Right forelimb (tissue), 1 donor: ENCODE measurements at regions not wholly inside any gene's neighbourhood (a gene's known extent, or its start where the extent isn't known, plus 50 kb on each side); places are given as distances from the start of the nearest gene placed in this dataset.
"Not testable (repeated sequence)": the region's sequence is repeated elsewhere in the genome, so short reads cannot be mapped to it uniquely, and the experiment has no call there.

Experiments
- DNase-seq: peaks from one replicate; pipeline ENCODE4 v3.0.0-alpha.2; 2018

DNA sequence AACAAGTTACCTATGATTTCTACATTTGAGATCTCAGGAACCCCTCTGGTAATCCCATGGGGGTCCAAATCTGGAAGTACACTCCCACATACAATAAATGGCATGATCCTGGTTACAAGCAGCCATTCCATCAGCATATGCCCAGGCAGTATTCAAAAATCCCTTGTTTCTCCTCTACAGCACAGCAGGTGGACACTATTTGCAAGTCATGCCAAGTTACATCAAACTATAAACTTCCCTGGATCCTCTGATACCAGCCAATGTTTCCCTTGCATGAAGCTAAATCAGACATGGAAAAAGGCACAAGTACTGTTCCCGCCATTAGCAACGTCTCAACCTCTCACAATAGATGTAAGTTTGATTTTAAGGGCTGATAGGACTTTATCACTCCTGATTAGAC is 134.5 kb upstream of the PRSS16 start:
- no peak for DNase-seq

DNA sequence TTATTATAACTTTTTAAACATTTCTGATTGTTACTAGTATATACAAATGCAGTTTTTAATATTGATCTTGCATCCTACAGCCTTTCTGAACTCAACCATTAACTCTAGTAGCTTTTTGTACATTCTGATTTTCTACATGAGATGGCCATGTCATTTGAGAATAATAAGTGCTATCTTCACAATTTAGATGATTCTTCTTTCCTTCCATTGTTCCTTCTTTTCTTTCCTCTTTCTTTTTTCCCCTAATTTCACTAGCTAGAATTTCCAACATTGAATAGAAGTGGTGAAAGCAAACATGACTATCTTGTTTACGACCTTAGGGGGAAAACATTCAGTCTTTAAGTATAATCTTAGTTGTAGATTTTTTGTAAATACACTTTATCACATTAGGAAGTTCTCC is 128.2 kb upstream of the PRSS16 start:
- DNase-seq: no peak

DNA sequence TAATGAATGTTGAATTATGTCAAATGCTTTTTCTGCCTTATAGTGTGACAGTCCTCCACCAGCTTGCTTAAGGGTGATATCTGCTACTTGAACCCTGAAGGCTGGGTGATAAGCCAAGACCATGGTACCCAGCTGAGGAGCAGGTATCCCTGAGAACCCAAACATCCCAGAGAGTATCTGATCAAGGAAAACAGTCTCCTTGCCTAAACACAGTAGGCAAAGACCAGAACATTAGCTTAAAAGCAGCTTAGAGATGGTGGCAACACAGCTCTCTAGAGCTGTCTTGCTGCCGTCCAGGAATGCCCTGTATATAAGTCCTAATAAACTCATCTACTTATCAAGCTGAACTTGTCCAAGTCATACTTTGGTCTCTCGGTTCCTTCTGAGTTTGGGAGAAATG is 127.7 kb upstream of the PRSS16 start:
- no peak for DNase-seq

DNA sequence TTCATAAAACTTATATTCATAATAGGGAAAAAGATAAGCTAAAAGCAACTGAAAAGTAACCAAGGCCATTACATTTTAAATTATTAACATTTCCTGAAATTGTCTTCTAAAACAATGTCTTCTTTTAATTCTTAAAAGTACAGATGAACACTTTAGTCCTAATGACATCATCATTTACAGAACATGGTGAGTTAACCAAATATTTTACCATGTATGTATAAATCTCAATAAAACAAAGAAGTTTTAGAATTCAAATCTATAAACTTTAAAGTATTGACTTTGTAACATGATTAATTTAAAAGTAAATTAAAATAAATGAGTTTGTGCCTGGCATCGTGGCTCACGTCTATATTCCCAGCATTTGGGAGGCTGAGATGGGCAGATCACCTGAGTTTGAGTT is 125.9 kb upstream of the PRSS16 start:
- DNase-seq: no peak

DNA sequence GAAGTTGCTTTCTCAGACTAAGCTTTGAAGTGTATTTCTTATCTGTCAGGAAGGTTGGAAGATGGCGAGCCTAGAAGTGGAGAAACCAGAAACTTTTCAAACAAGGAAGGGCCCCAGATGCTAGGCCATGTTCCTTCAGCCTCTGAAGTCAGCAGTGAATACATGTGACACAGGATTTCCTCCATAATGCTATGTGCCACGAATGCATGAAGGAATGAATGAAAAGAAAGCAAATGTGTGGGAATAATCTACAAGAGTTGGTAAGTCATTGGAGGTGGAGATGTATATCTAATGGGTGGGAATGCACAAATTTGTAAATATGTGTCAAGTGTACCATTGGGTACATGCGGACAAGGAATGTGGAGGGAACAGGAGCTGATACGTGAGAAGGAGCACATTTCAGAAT is 123.2 kb upstream of the PRSS16 start:
- DNase-seq: no peak

DNA sequence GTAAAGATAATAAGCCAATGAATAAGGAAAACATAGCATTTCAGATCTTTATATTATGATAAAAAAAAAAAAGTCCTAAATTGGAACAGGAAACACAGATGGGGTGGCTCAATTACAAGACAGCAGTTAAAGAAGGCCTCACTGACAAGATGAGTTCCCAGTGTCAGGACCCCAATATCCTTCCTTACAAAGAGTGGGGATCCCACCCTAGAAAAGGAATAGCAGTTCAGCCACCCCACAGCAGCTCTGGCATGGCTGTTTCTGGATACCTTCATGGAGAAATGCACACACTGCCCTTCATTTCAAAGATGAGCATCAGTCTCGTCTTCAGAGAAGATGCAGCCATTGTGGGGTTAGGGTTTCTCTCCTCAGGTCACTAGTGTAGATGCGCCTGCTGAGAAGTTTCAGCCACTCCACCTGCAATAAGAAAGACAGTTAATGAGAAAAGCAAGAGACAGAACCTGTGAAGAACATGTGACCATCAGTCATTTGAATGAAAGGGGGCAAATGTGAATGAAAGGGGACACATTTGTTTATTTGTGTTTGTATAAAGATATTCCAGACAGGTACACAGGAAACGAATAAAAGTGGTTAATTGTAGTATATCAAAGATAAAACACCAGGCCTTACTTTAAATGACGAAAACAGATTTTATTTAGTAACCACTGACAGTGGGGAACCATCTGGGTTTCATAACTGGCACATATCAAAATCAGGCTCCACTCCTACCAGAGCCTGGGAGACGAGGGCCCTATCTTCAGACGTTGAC is 121.3 kb upstream of the PRSS16 start:
- DNase-seq: no peak

DNA sequence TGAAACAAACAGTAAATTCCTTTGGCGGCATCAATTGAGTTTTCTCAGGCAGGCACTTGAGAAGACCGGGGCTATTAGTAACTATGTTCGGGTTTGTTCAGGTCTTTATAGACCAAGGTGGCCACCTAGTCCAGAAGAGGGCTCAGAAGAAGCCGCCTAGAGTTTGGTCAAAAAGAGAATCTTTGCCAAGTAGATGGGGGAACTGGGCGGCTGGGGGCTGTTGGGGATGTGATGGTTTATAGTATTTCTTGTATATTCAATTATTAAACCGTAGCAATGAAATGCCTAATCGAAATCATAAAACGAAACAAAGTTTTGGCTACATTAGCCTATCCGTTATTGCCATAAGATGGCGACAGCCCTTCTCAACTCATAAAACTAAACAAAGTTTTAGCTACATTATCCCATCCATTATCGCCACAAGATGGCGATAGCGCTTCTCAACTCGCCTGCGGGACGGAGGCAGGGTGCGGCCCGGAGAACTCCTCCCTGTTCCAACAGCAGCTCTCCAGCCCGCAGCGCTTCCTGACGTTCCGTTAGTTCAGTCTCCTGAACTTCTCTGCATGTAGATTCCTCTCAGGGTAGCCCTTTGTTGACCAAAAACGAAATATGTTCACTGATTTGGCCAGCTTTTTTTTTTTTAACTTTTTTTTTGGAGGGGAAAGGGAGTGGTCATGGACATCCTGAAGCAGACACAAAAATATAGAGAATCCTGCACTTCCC is 120.5 kb upstream of the PRSS16 start:
- DNase-seq: peak; percentile 91

DNA sequence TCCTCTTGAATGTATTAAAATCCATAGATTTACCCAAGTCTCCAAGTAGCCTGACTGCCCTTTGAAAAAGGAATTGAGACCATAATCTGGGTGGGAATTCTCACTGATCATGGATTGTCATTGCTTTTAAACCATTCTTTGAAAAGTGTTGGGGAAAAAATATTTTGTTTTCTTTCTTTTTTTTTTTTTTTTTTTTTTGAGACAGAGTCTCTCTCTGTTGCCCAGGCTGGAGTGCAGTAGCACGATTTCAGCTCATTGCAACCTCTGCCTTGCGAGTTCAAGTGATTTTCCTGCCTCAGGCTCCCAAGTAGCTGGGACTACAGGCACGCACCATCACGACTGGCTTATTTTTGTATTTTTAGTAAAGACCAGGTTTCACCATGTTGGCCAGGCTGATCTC is 119.6 kb upstream of the PRSS16 start:
- DNase-seq: not testable (repeated sequence)

DNA sequence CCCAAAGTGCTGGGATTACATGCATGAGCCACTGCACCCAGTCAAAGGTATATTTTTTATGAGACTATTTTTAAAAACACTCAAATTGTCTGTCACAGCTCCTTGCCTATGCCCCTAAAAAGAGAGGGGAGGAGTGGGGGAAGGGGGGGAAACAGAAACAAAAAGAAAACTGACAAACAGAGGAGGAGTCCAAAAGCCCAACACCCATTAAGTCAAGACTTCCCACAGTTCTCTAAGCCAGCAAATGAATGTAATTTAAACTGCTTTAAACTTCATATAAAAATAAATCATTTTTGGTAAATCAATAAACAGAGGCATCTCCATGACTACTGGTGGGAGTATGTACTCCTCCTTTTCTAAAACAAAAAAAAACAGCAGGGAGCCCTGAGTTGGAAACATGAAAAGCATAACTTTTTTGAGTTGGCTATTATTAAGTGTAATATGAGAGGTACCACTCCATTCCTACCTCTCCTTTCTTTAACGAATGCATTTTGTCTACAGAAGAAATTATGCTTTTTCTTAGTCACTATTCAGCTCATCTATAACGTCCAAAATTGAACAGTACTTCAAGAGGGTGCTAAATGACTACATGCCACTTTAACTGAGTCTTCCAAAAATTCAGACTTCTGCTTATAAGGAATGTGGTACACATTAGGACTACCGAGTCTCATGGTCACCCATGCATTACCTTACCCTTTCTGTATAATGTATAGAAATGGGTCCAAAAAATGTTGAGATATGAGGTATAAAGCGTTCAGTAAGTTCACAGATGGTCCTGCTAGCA is 119.0 kb upstream of the PRSS16 start:
- DNase-seq: no peak

DNA sequence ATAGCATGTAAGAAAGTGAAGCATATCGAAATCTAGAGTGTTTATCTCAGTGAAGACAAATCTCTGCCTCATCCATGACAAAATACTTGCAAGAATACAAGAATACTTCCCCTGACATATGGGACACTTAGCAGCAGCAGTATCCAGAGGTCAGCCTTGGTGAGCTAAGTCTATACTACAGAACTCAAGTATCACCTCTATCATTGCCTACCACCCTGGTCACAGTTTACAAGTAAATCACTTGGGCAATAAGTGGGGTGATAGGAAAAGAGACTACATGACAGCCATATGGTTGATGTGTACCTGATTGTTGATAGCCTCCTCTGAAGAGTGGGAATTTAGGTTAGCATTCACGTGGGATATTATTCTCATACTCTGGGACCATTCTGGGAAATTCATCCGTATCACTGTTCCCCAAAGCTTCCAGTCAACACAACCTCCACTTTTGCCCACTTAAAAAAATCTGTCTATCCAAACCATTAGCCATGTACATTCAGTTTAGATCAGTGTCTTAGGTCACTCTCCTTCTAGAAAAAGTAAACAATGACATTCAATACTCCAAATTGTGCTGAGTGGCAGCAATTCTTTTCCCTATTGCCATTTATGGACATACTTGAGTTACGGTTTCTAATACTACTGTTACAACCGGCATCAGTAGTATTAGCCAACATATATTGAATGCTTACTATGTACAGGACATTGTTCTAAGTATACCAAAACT is 118.2 kb upstream of the PRSS16 start:
- no peak for DNase-seq

DNA sequence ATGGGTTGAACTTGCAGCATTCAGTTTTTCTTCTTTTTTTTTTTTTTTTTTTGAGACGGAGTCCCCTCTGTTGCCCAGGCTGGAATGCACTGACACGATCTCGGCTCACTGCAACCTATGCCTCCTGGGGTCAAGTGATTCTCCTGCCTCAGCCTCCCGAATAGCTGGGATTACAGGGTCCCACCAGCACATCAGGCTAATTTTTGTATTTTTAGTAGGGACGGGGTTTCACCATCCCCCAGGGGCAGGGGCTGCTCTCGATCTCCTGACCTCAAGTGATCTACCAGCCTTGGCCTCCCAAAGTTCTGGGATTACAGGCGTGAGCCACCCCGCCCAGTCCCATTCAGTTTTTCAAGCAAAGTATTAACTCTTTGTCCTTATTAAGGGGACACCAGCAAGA is 117.6 kb upstream of the PRSS16 start:
- DNase-seq: no peak

DNA sequence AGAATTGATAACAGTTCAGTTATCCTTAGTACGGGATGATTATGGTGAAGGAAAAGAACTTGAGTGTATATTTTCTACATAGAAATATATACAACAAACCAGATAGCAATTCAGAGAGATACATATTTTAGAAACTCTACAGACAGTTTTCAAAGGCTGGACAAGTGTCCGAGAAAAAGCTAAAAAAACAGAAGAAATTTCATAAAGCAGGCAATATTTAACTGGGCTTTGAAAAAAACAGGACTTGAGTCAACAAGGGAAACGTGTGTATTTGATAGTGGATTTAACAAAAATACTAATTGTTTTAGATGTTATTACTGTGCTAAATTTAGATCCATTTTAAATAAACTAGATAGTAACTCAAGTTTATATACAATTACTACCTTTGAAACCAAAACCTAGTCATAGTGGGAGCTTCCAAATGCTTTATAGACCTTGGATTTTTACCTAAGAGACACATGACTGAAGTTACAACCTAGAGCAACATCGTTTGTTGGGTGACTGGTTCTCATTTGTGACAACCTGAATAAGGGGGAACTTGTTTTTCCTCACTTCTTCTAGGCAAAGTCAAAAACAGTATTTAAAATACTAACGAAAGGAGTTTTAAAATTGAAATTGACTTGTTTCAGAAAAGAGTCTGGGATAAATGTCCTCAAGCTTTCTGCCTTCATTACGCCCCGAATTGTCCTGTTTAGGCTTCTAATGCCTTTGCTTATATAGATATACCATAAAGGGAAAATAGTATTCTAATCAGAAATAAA is 116.7 kb upstream of the PRSS16 start:
- DNase-seq: no peak

DNA sequence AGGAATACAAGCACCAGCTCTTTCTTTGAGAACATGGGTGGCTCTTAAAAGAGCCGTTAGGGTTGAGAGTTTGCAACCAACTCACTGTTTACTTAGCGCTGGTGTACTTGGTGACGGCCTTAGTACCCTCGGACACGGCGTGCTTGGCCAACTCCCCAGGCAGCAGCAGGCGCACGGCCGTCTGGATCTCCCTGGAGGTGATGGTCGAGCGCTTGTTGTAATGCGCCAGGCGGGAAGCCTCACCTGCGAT is 115.3 kb upstream of the PRSS16 start:
- DNase-seq: not testable (repeated sequence)

DNA sequence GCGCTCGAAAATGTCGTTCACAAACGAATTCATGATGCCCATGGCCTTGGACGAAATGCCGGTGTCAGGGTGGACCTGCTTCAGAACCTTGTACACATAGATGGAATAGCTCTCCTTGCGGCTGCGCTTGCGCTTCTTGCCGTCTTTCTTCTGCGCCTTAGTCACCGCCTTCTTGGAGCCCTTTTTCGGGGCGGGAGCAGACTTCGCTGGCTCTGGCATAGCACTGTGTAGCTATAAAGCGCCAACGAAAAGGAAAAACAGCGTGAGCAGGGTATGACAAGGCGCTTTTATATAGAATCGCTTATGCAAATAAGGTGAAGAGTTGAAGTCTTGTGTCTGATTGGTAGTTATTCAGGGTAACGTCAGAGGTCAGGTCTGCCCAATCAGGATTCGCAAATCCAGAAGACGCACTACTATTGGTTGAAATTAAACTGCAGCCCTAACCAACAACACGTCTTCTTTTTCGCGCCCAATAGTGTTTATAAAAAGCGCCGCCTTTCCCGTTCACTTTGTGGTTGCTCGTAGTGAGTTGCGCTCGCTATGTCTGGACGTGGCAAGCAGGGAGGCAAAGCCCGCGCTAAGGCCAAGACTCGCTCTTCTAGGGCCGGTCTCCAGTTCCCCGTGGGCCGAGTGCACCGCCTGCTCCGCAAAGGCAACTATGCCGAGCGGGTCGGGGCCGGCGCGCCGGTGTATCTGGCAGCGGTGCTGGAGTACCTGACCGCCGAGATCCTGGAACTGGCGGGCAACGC is 114.8 kb upstream of the PRSS16 start:
- DNase-seq: peak; percentile 94

DNA sequence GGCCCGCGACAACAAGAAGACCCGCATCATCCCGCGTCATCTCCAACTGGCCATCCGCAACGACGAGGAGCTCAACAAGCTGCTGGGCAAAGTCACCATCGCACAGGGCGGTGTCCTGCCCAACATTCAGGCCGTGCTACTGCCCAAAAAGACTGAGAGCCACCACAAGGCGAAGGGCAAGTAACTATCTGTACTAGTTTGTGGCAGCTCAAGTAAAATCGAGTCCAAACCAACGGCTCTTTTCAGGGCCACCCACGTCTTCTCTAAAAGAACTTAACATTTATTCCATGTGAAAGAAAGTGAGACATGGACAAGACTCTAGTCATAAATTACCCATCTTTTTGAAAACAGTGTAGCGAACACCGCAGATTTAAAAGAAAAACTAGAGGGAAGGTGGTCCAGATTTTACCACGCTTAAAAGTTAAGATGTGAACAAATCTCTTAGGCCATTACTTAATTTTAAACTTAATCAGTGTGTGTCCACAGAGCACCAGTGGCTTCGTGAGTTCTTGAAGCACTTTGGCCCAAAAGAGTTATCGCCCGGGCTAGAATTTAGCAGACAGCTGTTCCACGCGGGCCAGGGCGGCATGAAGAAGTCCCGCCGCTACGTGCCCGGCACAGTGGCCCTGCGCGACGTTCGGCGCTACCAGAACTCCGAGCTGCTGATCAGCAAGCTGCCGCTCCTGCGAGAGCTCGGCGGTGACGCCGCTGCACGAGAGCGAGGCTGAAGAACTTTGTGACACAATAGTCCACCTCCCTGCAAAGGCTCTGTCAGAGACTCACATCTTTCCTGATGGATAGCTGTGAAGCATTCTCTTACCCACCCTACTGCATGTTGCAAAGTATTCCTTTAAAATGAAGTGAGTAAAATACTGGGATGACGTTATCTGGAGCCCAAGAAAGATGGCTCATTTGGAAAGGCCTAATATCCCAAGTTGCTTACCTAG is 113.9 kb upstream of the PRSS16 start:
- peak; percentile 83 for DNase-seq

DNA sequence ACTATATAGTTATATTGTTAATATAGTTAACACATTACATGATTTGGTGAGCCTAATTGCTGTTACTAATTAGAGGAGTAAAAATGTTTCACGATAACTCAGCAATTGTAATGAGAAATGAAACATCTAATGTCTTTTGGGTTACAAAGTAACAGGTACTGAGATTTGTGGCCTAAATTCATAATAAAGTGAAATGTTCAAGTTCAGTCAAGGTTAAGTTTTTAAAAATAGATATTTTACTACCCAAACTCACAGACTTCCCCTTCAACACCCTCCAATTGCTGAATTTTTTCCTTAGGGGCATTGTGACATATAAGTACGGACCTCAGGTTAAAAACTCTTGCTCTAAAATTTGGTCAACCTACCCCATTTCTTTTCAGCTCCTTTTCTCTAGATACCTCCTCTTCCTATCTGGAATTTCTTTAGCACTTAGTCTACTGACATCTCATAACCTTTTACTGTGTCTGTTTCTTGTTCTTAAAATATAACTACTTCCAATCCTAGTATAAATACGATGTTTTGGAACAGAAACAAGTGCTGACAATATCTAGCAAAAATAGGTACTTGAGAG is 112.3 kb upstream of the PRSS16 start:
- no peak for DNase-seq

DNA sequence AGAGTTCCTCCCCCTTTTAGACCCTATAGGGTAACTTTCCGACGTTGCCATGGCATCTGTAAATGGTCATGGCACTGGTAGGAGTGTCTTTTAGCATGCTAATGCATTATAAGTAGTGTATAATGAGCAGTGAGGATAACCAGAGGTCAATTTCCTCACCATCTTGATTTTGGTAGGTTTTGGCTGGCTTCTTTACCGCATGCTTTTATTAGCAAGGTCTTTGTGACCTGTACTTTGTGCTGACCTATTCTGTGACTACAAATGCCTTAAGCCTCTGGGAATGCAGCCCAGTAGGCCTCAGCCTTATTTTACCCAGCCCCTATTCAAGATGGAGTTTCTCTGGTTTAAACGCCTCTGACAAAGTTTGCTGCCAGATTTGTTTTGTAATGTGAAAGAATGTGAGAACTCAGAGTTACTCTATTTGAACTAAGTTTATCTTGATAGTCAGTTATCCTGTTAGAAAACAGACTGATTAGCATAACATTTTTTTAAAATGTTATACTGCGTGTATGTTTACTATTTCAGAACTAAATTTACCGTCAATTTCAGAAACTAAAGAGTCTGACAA is 111.3 kb upstream of the PRSS16 start:
- DNase-seq: no peak

DNA sequence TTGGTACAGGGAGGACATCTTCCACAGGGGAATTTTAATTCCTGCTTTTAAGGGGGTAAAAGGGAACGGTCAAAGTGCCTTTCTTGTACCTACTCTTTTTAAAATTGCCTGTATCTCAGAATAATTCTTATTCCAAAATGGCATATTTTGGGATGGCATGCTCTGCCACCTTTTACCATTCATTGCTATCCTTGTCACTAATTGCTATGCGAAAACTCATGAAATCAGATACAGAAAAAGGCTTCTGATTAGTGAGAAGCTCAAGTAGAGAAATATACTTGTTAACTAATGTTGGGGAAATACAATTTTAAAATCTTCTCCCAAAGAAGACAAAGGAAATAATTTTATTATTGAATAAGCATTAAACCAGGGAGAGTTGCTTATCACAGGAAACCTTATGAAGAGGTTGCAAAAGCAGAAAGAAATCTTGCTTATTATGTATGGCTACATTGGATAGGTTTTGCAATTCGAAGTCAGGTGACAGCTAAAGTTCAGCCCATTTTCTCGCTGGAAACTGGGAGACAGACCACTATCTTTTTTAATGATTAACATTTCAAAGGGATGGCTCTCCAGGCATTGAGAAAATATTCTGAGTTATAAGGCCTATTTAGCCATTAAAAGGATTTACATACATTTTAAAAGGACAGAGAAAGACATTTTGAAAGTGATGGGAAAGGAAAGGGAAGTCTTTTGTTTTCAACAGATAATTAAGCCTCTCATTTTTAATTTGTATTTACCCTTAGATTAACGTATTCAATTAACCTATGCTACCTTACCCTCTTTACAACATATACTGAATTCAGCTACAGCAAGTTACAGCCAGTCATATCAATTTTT is 110.3 kb upstream of the PRSS16 start:
- no peak for DNase-seq

DNA sequence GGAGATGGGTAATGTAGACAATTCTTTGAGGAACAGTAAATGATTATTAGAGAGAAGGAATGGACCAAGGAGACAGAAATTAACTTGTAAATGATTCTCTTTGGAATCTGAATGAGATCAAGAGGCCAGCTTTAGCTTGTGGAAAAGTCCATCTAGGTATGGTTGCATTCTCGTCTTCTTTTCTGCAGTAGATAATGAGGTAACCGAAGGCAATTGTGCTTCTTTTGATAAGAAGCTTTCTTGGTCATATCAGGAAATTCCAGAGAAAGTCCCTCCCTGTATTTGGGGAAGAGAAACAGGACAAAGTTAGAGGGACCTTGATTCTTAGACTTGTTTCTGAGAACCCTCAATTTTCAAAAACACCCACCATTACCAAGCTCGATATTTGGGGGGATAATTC is 109.1 kb upstream of the PRSS16 start:
- no peak for DNase-seq
